Activated B cell treated with CpG ODN at 0.5 μM for 24 hours (primary cell): ENCODE measurements at regions not wholly inside any gene's neighbourhood (a gene's known extent, or its start where the extent isn't known, plus 50 kb on each side); places are given as distances from the start of the nearest gene placed in this dataset.

Experiments used
- ATAC-seq: fragments of 200-7000 bp; cut with Tn5 transposase; one replicate; pipeline ENCODE4 v1.10.0; 2021; ENCODE audit warnings: low read depth, mild to moderate bottlenecking, moderate library complexity
- CTCF ChIA-PET: fragments of 350-600 bp; sonication (Branson Sonifier 250); formaldehyde crosslinking; loops from one replicate; lab custom pipeline; 2021; ENCODE audit warnings: antibody characterized with exemption; lab: Charles Lee
- POLR2A ChIA-PET: fragments of 350-600 bp; sonication (Branson Sonifier 250); formaldehyde crosslinking; loops from one replicate; lab custom pipeline; 2021; ENCODE audit warnings: antibody characterized with exemption; lab: Charles Lee
- DNase-seq: peaks from one replicate; pipeline ENCODE4 v3.0.0; 2022
- H3K27ac Mint-ChIP-seq: one replicate; pipeline ENCODE4 v1.8.0; 2020; ENCODE audit warnings: mixed read lengths
- H3K27me3 Mint-ChIP-seq: one replicate; pipeline ENCODE4 v1.8.0; 2021; ENCODE audit warnings: mixed read lengths
- H3K36me3 Mint-ChIP-seq: one replicate; pipeline ENCODE4 v1.8.0; 2021; ENCODE audit warnings: low read depth, mixed read lengths
- H3K4me1 Mint-ChIP-seq: one replicate; pipeline ENCODE4 v1.8.0; 2021; ENCODE audit warnings: mixed read lengths
- H3K4me3 Mint-ChIP-seq: one replicate; pipeline ENCODE4 v1.8.0; 2020; ENCODE audit warnings: mild to moderate bottlenecking, mixed read lengths
- H3K9me3 Mint-ChIP-seq: one replicate; pipeline ENCODE4 v1.8.0; 2020; ENCODE audit warnings: mixed read lengths
- CTCF ChIP-seq: fragments of 200-600 bp; IDR thresholded peaks from one replicate; pipeline ENCODE4 v1.8.0; 2022; ENCODE audit warnings: antibody characterized with exemption, mild to moderate bottlenecking
- intact Hi-C: fragments of 100-400 bp; cut with micrococcal nuclease; formaldehyde crosslinking; loops from one replicate; pipeline ENCODE4 v1.15.1; 2024

DNA sequence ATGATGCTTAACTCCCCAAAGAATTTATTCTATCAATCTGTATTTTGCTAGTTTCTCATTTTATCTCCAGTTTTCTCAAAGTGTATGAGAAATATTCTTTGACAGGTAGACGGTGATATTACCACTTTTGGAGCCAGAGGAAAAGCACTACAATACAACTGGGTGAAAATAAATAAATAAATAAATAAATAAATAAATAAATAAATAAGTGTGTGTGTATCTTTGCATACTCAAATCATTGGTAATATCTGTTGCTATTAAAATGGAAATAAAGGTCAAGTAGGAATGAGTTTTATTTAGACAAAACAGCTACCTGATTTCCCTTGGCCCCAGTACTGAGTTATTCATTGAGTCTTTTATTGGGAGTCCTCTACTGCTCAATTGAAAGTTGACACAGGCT, 114.3 kb downstream of the RBMX2 start:
- Mint-ChIP-seq H3K4me3 (no peak overlapping the region), H3K4me1 (peaks cover 4% of the 10 kb centered on the region), H3K9me3 (peaks cover 4% of the 10 kb centered on the region), H3K36me3 (no peaks in the 10 kb centered on the region), H3K27me3 (peaks cover 7% of the 10 kb centered on the region), H3K27ac (no peak overlapping the region)
- no peak for TF ChIP-seq CTCF
- CTCF ChIA-PET: no interaction called here
- intact Hi-C loops: no loop called here
- POLR2A ChIA-PET: no interaction called here
- ATAC-seq (no peak), DNase-seq (no peak)

- no peak for TF ChIP-seq CTCF
- DNase-seq: no peak
- H3K9me3 Mint-ChIP-seq: no peaks in the 10 kb centered on the region
- intact Hi-C loops: no loop called here
- peaks cover 3% of the 10 kb centered on the region for H3K4me1 Mint-ChIP-seq
- no peaks in the 10 kb centered on the region for H3K36me3 Mint-ChIP-seq
- ChIA-PET CTCF (no interaction called here), POLR2A (no interaction called here)
- no peak overlapping the region for H3K27ac Mint-ChIP-seq
- H3K27me3 Mint-ChIP-seq: no peaks in the 10 kb centered on the region
- H3K4me3 Mint-ChIP-seq: peak overlapping the region; percentile 56
- peak; percentile 42 for ATAC-seq
These were observed 121.9 kb downstream of the RBMX2 start for GRCh38 chrX:130523460-130524394.

GRCh38 chrX:130524476-130525194, 122.8 kb downstream of the RBMX2 start:
- Mint-ChIP-seq H3K9me3 (no peaks in the 10 kb centered on the region), H3K36me3 (no peaks in the 10 kb centered on the region), H3K27me3 (no peaks in the 10 kb centered on the region), H3K27ac (no peak overlapping the region), H3K4me3 (peak overlapping the region; percentile 56), H3K4me1 (peaks cover 3% of the 10 kb centered on the region)
- intact Hi-C loops: no loop called here
- TF ChIP-seq CTCF: no peak
- ChIA-PET CTCF (no interaction called here), POLR2A (no interaction called here)
- ATAC-seq (no peak), DNase-seq (no peak)

DNA sequence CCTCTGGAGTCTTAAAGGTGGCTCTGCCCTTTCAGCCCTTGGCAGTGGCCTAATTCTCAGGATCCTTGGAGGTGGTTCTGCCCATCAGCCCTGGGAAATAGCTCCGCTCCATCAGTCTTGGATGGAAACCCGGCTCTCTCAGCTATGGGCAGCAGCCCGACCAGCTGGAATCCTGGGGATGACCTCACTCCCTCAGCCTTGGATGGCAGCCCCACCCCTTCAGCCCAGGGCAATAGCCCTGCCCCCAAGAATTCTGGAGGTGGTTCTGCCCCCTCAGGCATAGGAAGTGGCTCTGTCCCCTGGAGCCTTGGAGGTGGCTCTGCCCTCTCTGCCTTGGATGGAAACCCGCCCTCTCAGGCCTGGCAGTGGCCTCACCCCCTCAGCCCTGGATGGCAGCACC, 127.7 kb downstream of the RBMX2 start:
- H3K9me3 Mint-ChIP-seq: no peaks in the 10 kb centered on the region
- no peak for ATAC-seq
- POLR2A ChIA-PET: no interaction called here

More for the DNA sequence above, 127.7 kb downstream of the RBMX2 start:
- CTCF ChIA-PET: no interaction called here
- intact Hi-C loops: no loop called here
- DNase-seq: no peak
- Mint-ChIP-seq H3K27me3 (no peaks in the 10 kb centered on the region), H3K36me3 (no peaks in the 10 kb centered on the region), H3K27ac (no peak overlapping the region), H3K4me3 (no peak overlapping the region), H3K4me1 (peaks cover 1% of the 10 kb centered on the region)
- no peak for TF ChIP-seq CTCF
